Fibroblast of lung (primary cell): ENCODE measurements at regions not wholly inside any gene's neighbourhood (a gene's known extent, or its start where the extent isn't known, plus 50 kb on each side); places are given as distances from the start of the nearest gene placed in this dataset.

Source experiments
- EZH2 ChIP-seq: IDR thresholded peaks from 2 replicates; pipeline ENCODE4 v1.5.1; 2012; ENCODE audit warnings: low read length, control low read depth, mild to moderate bottlenecking; ENCODE audit errors: missing control alignments
- TF ChIP-seq, protein P1 (sequence below), 2 donors: IDR thresholded peaks in 1 of 2; conservative IDR thresholded peaks in 1 of 2; 1 replicate in 1 of 2; 2 replicates in 1 of 2; pipeline ENCODE4 v1.5.1; 2011 to 2012; ENCODE audit warnings: low read length in 2 of 2, control low read depth in 1 of 2, inconsistent platforms in 1 of 2, low read depth in 1 of 2, mild to moderate bottlenecking in 1 of 2

DNA sequence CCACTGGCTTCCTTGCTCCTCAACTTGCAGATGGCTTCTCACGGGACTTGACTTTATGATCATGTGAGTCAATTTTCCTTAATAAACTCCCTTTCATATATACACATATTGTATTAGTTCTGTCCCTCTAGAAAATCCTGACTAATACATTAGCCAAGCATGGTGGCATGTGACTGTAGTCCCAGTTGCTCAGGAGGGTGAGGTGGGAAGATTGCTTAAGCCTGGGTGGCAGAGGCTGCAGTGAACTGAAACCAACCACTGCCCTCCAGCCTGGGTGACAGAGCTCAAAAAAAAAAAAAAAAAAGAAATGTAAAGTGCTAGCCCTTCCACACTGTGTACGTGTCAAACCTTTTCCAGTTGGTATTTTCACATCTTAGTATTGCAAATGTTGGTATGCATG lies 857.0 kb downstream of the LTN1 start:
- TF ChIP-seq, protein P1, sequence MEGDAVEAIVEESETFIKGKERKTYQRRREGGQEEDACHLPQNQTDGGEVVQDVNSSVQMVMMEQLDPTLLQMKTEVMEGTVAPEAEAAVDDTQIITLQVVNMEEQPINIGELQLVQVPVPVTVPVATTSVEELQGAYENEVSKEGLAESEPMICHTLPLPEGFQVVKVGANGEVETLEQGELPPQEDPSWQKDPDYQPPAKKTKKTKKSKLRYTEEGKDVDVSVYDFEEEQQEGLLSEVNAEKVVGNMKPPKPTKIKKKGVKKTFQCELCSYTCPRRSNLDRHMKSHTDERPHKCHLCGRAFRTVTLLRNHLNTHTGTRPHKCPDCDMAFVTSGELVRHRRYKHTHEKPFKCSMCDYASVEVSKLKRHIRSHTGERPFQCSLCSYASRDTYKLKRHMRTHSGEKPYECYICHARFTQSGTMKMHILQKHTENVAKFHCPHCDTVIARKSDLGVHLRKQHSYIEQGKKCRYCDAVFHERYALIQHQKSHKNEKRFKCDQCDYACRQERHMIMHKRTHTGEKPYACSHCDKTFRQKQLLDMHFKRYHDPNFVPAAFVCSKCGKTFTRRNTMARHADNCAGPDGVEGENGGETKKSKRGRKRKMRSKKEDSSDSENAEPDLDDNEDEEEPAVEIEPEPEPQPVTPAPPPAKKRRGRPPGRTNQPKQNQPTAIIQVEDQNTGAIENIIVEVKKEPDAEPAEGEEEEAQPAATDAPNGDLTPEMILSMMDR (conservative IDR thresholded peaks at IDR 0.05 in 1 of 2, IDR thresholded peaks at IDR 0.05 in 1 of 2; ENCODE audit: low read depth in 1 of 2, low read length in 2 of 2), result no peak
- no peak for TF ChIP-seq EZH2
